GM23248 (cell line): ENCODE measurements at regions not wholly inside any gene's neighbourhood (a gene's known extent, or its start where the extent isn't known, plus 50 kb on each side); places are given as distances from the start of the nearest gene placed in this dataset.

Source experiments
- EZH2 ChIP-seq: fragments of 200-600 bp; sonication (generic); IDR thresholded peaks from 2 replicates; pipeline ENCODE4 v1.6.1; 2018; ENCODE audit warnings: antibody characterized with exemption, mild to moderate bottlenecking; ENCODE audit not compliant: insufficient read depth, poor library complexity, severe bottlenecking
- EZH2phosphoT487 ChIP-seq: fragments of 200-600 bp; sonication (generic); IDR thresholded peaks from 2 replicates; pipeline ENCODE4 v1.6.1; 2018; ENCODE audit warnings: antibody characterized with exemption, moderate library complexity, mild to moderate bottlenecking, low read depth; ENCODE audit not compliant: insufficient read depth

- TF ChIP-seq EZH2 (no peak), EZH2phosphoT487 (no peak)
These were observed 129.1 kb upstream of the LPAR1 start for GRCh38 chr9:111167341-111167740.
